VCaP (cell line): ENCODE measurements at regions not wholly inside any gene's neighbourhood (a gene's known extent, or its start where the extent isn't known, plus 50 kb on each side); places are given as distances from the start of the nearest gene placed in this dataset.

Experiments used
- H3K27ac ChIP-seq: fragments of 450-650 bp; 2 replicates; pipeline ENCODE4 v1.5.1; 2017
- CTCF ChIP-seq: fragments of 450-650 bp; conservative IDR thresholded peaks from 2 replicates; pipeline ENCODE4 v1.5.1; 2017; ENCODE audit warnings: mild to moderate bottlenecking, moderate library complexity

GRCh38 chr3:155029941-155030340, 50.2 kb upstream of the MME start:
- no peak for TF ChIP-seq CTCF
- H3K27ac ChIP-seq = no peak overlapping the region

- H3K27ac ChIP-seq = no peak overlapping the region
- no peak for TF ChIP-seq CTCF
These were observed 53.0 kb upstream of the MME start for GRCh38 chr3:155026999-155027591.

- H3K27ac ChIP-seq = no peak overlapping the region
- no peak for TF ChIP-seq CTCF
These were observed 56.0 kb upstream of the MME start for GRCh38 chr3:155024006-155024638.

GRCh38 chr3:155022896-155023295, 57.2 kb upstream of the MME start:
- no peak for TF ChIP-seq CTCF
- no peak overlapping the region for H3K27ac ChIP-seq

GRCh38 chr3:155019575-155019974, 60.5 kb upstream of the MME start:
- peak overlapping the region; percentile 8; the same call in 1 of the 2 replicates for H3K27ac ChIP-seq
- TF ChIP-seq CTCF = no peak

- no peak for TF ChIP-seq CTCF
- no peak overlapping the region for H3K27ac ChIP-seq
These were observed 61.3 kb upstream of the MME start for GRCh38 chr3:155018621-155019330.

- H3K27ac ChIP-seq = no peak overlapping the region
- no peak for TF ChIP-seq CTCF
These were observed 64.2 kb upstream of the MME start for GRCh38 chr3:155015776-155016436.
